Kidney (tissue), 13 donors: ENCODE measurements at regions not wholly inside any gene's neighbourhood (a gene's known extent, or its start where the extent isn't known, plus 50 kb on each side); places are given as distances from the start of the nearest gene placed in this dataset.

Experiments
- DNase-seq, 5 donors: peaks; one replicate each; pipeline ENCODE4 v3.0.0-alpha.2; 2013 to 2020
- FAIRE-seq: peaks from 2 replicates; lab custom pipeline; 2012; peaks lifted over from hg19 to GRCh38; lab: Jason Lieb, UNC
- H3K27ac ChIP-seq, 2 donors: one replicate each; pipeline ENCODE4 v1.7.0; 2013; ENCODE audit warnings: low read depth in 2 of 2, low read length in 2 of 2, inconsistent platforms in 1 of 2
- H3K27me3 ChIP-seq: one replicate; pipeline ENCODE4 v1.7.1; 2013; ENCODE audit warnings: low read length, inconsistent platforms; ENCODE audit not compliant: control insufficient read depth, insufficient read depth
- H3K36me3 ChIP-seq, 3 donors: one replicate each; pipeline versions ENCODE4 v1.7.0 to v1.7.1; 2013; ENCODE audit warnings: low read length in 3 of 3, control low read depth in 1 of 3, inconsistent platforms in 1 of 3; ENCODE audit not compliant: insufficient read depth in 3 of 3, control insufficient read depth in 2 of 3
- H3K4me1 ChIP-seq, 3 donors: one replicate each; pipeline versions ENCODE4 v1.7.0 to v1.7.1; 2013; ENCODE audit warnings: low read length in 3 of 3, inconsistent platforms in 1 of 3, low read depth in 1 of 3; ENCODE audit not compliant: control insufficient read depth in 2 of 3, insufficient read depth in 2 of 3
- H3K4me3 ChIP-seq, 3 donors: one replicate each; pipeline versions ENCODE4 v1.7.0 to v1.8.1; 2013; ENCODE audit warnings: low read length in 3 of 3, control low read depth in 1 of 3, inconsistent platforms in 1 of 3
- H3K9ac ChIP-seq, 3 donors: one replicate each; pipeline versions ENCODE4 v1.7.0 to v1.7.1; 2013; ENCODE audit warnings: low read length in 3 of 3, control low read depth in 1 of 3, inconsistent platforms in 1 of 3
- H3K9me3 ChIP-seq, 3 donors: one replicate each; pipeline versions ENCODE4 v1.7.0 to v1.7.1; 2013; ENCODE audit warnings: low read length in 3 of 3, control low read depth in 1 of 3, inconsistent platforms in 1 of 3; ENCODE audit not compliant: control insufficient read depth in 2 of 3, insufficient read depth in 1 of 3
- intact Hi-C: fragments of 100-400 bp; cut with DNase I; formaldehyde crosslinking; loops from one replicate; pipeline ENCODE4 v1.11.1; 2022
- TF ChIP-seq, protein P1 (sequence below): IDR thresholded peaks from 3 replicates; pipeline ENCODE4 v1.5.1; 2012; ENCODE audit warnings: mild to moderate bottlenecking, moderate library complexity, borderline replicate concordance; ENCODE audit not compliant: insufficient read depth; ENCODE audit errors: extremely low read depth
- donor health status: control.
- donor health status: control.
- donor health status: control.
- donor health status: control.
- donor health status: control.
- donor health status: DM: yes; HTN: yes; CAD: no.
- donor health status: Normal renal cell carcinoma (clear cell type).

GRCh38 chr6:71726121-71726520, 160.2 kb upstream of the RIMS1 start:
- Histone ChIP-seq H3K4me1 (no peaks in the 10 kb centered on the region), H3K4me3 (no peak overlapping the region), H3K36me3 (no peaks in the 10 kb centered on the region), H3K27ac (no peak overlapping the region), H3K9ac (no peak overlapping the region), H3K27me3 (no peaks in the 10 kb centered on the region), H3K9me3 (no peaks in the 10 kb centered on the region)
- FAIRE-seq (no peak), DNase-seq (no peak)
- TF ChIP-seq, protein P1, sequence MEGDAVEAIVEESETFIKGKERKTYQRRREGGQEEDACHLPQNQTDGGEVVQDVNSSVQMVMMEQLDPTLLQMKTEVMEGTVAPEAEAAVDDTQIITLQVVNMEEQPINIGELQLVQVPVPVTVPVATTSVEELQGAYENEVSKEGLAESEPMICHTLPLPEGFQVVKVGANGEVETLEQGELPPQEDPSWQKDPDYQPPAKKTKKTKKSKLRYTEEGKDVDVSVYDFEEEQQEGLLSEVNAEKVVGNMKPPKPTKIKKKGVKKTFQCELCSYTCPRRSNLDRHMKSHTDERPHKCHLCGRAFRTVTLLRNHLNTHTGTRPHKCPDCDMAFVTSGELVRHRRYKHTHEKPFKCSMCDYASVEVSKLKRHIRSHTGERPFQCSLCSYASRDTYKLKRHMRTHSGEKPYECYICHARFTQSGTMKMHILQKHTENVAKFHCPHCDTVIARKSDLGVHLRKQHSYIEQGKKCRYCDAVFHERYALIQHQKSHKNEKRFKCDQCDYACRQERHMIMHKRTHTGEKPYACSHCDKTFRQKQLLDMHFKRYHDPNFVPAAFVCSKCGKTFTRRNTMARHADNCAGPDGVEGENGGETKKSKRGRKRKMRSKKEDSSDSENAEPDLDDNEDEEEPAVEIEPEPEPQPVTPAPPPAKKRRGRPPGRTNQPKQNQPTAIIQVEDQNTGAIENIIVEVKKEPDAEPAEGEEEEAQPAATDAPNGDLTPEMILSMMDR = no peak
- intact Hi-C loops = no loop called here

DNA sequence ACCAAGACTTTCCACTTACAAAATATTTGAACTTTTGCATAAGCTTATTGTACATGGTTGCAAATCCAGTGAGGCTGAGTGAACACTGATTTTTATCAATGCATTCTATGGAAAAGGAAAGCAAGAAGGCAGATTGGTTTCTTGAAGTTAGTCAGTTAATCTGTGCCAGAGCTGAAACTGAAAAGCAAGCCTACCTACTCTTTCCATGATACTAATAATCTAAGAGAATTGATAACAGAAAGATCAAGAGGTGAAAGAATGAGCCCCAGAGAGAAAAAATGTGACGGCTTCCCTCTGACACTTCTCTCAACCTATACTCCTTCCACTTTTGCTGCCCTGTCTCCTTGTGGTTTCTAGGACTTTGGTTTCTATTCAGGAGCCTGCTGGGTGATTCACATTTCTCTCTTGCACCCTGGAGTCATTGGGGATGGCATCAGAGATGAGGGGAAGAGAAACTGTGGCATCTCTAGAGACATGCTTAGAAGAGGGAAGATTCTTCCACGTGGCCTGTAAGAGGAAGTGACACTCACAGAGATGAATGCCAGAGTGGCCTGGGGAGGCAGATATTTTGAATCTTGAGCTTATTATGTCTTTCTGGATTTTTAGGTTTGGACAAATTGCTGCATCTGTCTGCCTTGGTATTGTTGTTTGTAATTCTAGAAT, 158.6 kb upstream of the RIMS1 start:
- TF ChIP-seq, protein P1 = no peak
- Histone ChIP-seq H3K27me3 (no peaks in the 10 kb centered on the region), H3K4me3 (no peak overlapping the region), H3K27ac (no peak overlapping the region), H3K9ac (no peak overlapping the region), H3K36me3 (no peaks in the 10 kb centered on the region), H3K4me1 (no peaks in the 10 kb centered on the region), H3K9me3 (no peaks in the 10 kb centered on the region)
- FAIRE-seq (no peak), DNase-seq (no peak)
- intact Hi-C loops = no loop called here

DNA sequence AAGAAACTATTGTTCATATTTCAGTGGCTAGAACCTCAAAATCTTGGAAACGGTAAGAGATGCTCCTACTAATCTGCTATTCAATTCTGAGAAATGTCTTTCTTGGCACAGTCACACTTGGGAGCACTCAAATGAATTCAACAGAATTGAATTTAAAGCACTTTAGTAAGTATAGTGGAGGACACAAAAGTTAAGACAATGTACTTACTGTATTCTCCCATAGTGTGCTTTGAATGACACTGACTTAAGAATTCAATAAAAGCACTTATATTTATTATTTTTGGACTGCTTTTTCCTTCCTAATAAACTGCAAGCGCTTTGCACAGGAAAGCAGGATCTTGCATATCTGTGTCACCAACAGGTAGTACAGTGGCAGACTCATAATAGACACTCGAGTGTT, 156.1 kb upstream of the RIMS1 start:
- TF ChIP-seq, protein P1 = no peak
- no peak for FAIRE-seq
- H3K27me3 ChIP-seq = no peaks in the 10 kb centered on the region

More for the DNA sequence above, 156.1 kb upstream of the RIMS1 start:
- H3K9me3 ChIP-seq = no peaks in the 10 kb centered on the region
- no peak overlapping the region for H3K4me3 ChIP-seq
- DNase-seq = no peak
- H3K4me1 ChIP-seq = no peaks in the 10 kb centered on the region
- intact Hi-C loops = no loop called here
- H3K9ac ChIP-seq = no peak overlapping the region
- H3K27ac ChIP-seq = no peak overlapping the region
- no peaks in the 10 kb centered on the region for H3K36me3 ChIP-seq
